Spleen (tissue), 7 donors: ENCODE measurements at regions not wholly inside any gene's neighbourhood (a gene's known extent, or its start where the extent isn't known, plus 50 kb on each side); places are given as distances from the start of the nearest gene placed in this dataset.

ENCODE experiments used
- CTCF ChIP-seq, 11 experiments: fragments of 200-600 bp in 7 of 11; fragments of 450-650 bp in 4 of 11; sonication (generic) in 4 of 11; IDR thresholded peaks in 8 of 11; conservative IDR thresholded peaks in 3 of 11; 1 replicate in 7 of 11; 2 replicates in 4 of 11; pipeline versions ENCODE4 v1.4.0 to v1.8.0; 2016 to 2021; ENCODE audit warnings: antibody characterized with exemption in 11 of 11, inconsistent platforms in 4 of 11, mild to moderate bottlenecking in 1 of 11
- POLR2A ChIP-seq, 3 donors: fragments of 450-650 bp; IDR thresholded peaks; one replicate each; pipeline ENCODE4 v1.5.1; 2017; ENCODE audit warnings: antibody characterized with exemption in 3 of 3, mild to moderate bottlenecking in 1 of 3
- donor health status: DM: no; HTN: no; CAD: no; lungs with moderate emphysema.
- donor health status: DM: no; HTN: no; CAD: no.
- donor health status: DM: no; HTN: no; CAD: no.

DNA sequence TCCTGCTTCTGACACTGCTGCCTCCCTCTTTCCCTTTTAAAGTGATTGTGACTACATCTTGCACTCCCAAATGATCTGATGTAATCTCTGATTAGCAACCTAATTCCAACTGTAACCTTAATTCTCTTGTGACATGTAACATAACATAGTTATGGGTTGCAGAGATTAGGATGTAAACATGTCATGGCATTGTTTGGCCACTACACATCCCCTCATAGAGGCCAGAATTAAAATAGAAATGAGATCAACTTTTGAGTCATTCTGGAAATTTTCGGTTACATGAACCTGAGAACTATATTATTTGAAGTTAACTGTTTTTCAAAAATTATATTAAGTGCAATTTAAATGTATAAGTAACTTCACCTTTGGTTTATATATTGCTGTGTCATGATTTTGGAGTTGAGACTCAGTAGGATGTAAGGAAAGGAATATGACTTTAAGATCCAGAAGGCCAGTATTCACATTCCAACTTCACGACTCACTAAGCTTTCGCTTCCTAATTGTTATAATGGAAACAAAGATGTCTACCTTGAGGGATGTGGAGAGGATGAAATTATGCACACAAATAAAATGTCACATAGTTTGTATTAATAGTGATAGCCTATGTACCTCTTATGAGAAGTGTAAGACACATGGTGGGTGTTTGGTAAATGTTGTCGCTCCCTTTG is 611.9 kb upstream of the MAP3K7 start:
- TF ChIP-seq CTCF (IDR thresholded peaks at IDR 0.05 in 8 of 11, conservative IDR thresholded peaks at IDR 0.05 in 3 of 11) (no peak), POLR2A (IDR thresholded peaks at IDR 0.05) (no peak)
